ENCODE measurements at regions not wholly inside any gene's neighbourhood (a gene's known extent, or its start where the extent isn't known, plus 50 kb on each side); places are given as distances from the start of the nearest gene placed in this dataset.

- H3K79me2 ChIP-seq (ENCODE audit: control insufficient read depth, low read length): no peaks in the 10 kb centered on the region
- no peaks in the 10 kb centered on the region for H3K4me1 ChIP-seq (ENCODE audit: control insufficient read depth, low read length)
- no peak overlapping the region for H3K4me2 ChIP-seq (ENCODE audit: low read length)
- no peaks in the 10 kb centered on the region for H3K9me2 ChIP-seq (replicated peaks; ENCODE audit: control insufficient read depth, low read length)
- no peak overlapping the region for H3K27ac ChIP-seq (ENCODE audit: low read depth, low read length)
- no peaks in the 10 kb centered on the region for H4K20me1 ChIP-seq (ENCODE audit: control insufficient read depth, insufficient read depth, low read depth, low read length)
- TF ChIP-seq EZH2phosphoT487 (IDR thresholded peaks at IDR 0.05; ENCODE audit: borderline replicate concordance, low read length): no peak
- TF ChIP-seq, protein P1, sequence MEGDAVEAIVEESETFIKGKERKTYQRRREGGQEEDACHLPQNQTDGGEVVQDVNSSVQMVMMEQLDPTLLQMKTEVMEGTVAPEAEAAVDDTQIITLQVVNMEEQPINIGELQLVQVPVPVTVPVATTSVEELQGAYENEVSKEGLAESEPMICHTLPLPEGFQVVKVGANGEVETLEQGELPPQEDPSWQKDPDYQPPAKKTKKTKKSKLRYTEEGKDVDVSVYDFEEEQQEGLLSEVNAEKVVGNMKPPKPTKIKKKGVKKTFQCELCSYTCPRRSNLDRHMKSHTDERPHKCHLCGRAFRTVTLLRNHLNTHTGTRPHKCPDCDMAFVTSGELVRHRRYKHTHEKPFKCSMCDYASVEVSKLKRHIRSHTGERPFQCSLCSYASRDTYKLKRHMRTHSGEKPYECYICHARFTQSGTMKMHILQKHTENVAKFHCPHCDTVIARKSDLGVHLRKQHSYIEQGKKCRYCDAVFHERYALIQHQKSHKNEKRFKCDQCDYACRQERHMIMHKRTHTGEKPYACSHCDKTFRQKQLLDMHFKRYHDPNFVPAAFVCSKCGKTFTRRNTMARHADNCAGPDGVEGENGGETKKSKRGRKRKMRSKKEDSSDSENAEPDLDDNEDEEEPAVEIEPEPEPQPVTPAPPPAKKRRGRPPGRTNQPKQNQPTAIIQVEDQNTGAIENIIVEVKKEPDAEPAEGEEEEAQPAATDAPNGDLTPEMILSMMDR (IDR thresholded peaks at IDR 0.05; ENCODE audit: low read depth, low read length, poor library complexity, severe bottlenecking): no peak
- no peaks in the 10 kb centered on the region for H3K9me3 ChIP-seq (ENCODE audit: control insufficient read depth, insufficient read depth, low read length)
- H3K27me3 ChIP-seq (ENCODE audit: control insufficient read depth, low read length): no peaks in the 10 kb centered on the region
- no peak overlapping the region for H3K4me3 ChIP-seq (ENCODE audit: low read length)
- no peaks in the 10 kb centered on the region for H3F3A ChIP-seq (ENCODE audit: control insufficient read depth, insufficient read depth)
- no peaks in the 10 kb centered on the region for H3K36me3 ChIP-seq (ENCODE audit: control insufficient read depth, low read length)
Observed at GRCh38 chr18:54755456-54755855, 72.8 kb upstream of the RAB27B start.

GRCh38 chr18:54762386-54762785, 65.9 kb upstream of the RAB27B start:
- H3K27me3 ChIP-seq (ENCODE audit: control insufficient read depth, low read length): no peaks in the 10 kb centered on the region

GRCh38 chr18:54764786-54765185, 63.5 kb upstream of the RAB27B start:
- H3K4me1 ChIP-seq (ENCODE audit: control insufficient read depth, low read length): no peaks in the 10 kb centered on the region
- no peaks in the 10 kb centered on the region for H3K9me3 ChIP-seq (ENCODE audit: control insufficient read depth, insufficient read depth, low read length)
- no peaks in the 10 kb centered on the region for H3K36me3 ChIP-seq (ENCODE audit: control insufficient read depth, low read length)
- no peaks in the 10 kb centered on the region for H3F3A ChIP-seq (ENCODE audit: control insufficient read depth, insufficient read depth)
- H3K79me2 ChIP-seq (ENCODE audit: control insufficient read depth, low read length): no peaks in the 10 kb centered on the region
- no peaks in the 10 kb centered on the region for H4K20me1 ChIP-seq (ENCODE audit: control insufficient read depth, insufficient read depth, low read depth, low read length)
- no peaks in the 10 kb centered on the region for H3K9me2 ChIP-seq (replicated peaks; ENCODE audit: control insufficient read depth, low read length)
- no peak for TF ChIP-seq EZH2phosphoT487 (IDR thresholded peaks at IDR 0.05; ENCODE audit: borderline replicate concordance, low read length)
- TF ChIP-seq, protein P1 (IDR thresholded peaks at IDR 0.05; ENCODE audit: low read depth, low read length, poor library complexity, severe bottlenecking): no peak
- H3K27ac ChIP-seq (ENCODE audit: low read depth, low read length): no peak overlapping the region
- H3K4me2 ChIP-seq (ENCODE audit: low read length): no peak overlapping the region
- H3K4me3 ChIP-seq (ENCODE audit: low read length): no peak overlapping the region
- H3K27me3 ChIP-seq (ENCODE audit: control insufficient read depth, low read length): no peaks in the 10 kb centered on the region

More at GRCh38 chr18:54762386-54762785, 65.9 kb upstream of the RAB27B start:
- no peak for TF ChIP-seq EZH2phosphoT487 (IDR thresholded peaks at IDR 0.05; ENCODE audit: borderline replicate concordance, low read length)
- Histone ChIP-seq H3K36me3 (ENCODE audit: control insufficient read depth, low read length) (no peaks in the 10 kb centered on the region), H3K9me2 (replicated peaks; ENCODE audit: control insufficient read depth, low read length) (no peaks in the 10 kb centered on the region), H3K79me2 (ENCODE audit: control insufficient read depth, low read length) (no peaks in the 10 kb centered on the region), H3K27ac (ENCODE audit: low read depth, low read length) (no peak overlapping the region), H3K4me2 (ENCODE audit: low read length) (no peak overlapping the region), H3K4me3 (ENCODE audit: low read length) (no peak overlapping the region), H3F3A (ENCODE audit: control insufficient read depth, insufficient read depth) (no peaks in the 10 kb centered on the region), H3K4me1 (ENCODE audit: control insufficient read depth, low read length) (no peaks in the 10 kb centered on the region), H3K9me3 (ENCODE audit: control insufficient read depth, insufficient read depth, low read length) (no peaks in the 10 kb centered on the region), H4K20me1 (ENCODE audit: control insufficient read depth, insufficient read depth, low read depth, low read length) (no peaks in the 10 kb centered on the region)

GRCh38 chr18:54765636-54766375, 62.5 kb upstream of the RAB27B start:
- no peaks in the 10 kb centered on the region for H3K9me3 ChIP-seq (ENCODE audit: control insufficient read depth, insufficient read depth, low read length)
- no peak overlapping the region for H3K4me2 ChIP-seq (ENCODE audit: low read length)
- no peak overlapping the region for H3K27ac ChIP-seq (ENCODE audit: low read depth, low read length)
- TF ChIP-seq, protein P1 (IDR thresholded peaks at IDR 0.05; ENCODE audit: low read depth, low read length, poor library complexity, severe bottlenecking): no peak
- TF ChIP-seq EZH2phosphoT487 (IDR thresholded peaks at IDR 0.05; ENCODE audit: borderline replicate concordance, low read length): no peak
- no peaks in the 10 kb centered on the region for H3K79me2 ChIP-seq (ENCODE audit: control insufficient read depth, low read length)
- no peaks in the 10 kb centered on the region for H3K4me1 ChIP-seq (ENCODE audit: control insufficient read depth, low read length)
- no peaks in the 10 kb centered on the region for H3F3A ChIP-seq (ENCODE audit: control insufficient read depth, insufficient read depth)
- H3K9me2 ChIP-seq (replicated peaks; ENCODE audit: control insufficient read depth, low read length): no peaks in the 10 kb centered on the region
- no peak overlapping the region for H3K4me3 ChIP-seq (ENCODE audit: low read length)
- no peaks in the 10 kb centered on the region for H4K20me1 ChIP-seq (ENCODE audit: control insufficient read depth, insufficient read depth, low read depth, low read length)
- no peaks in the 10 kb centered on the region for H3K27me3 ChIP-seq (ENCODE audit: control insufficient read depth, low read length)
- no peaks in the 10 kb centered on the region for H3K36me3 ChIP-seq (ENCODE audit: control insufficient read depth, low read length)
